ENCODE measurements at regions not wholly inside any gene's neighbourhood (a gene's known extent, or its start where the extent isn't known, plus 50 kb on each side); places are given as distances from the start of the nearest gene placed in this dataset.

GRCh38 chr4:32876546-32876945 lies 2156.4 kb downstream of the PCDH7 start:
- Histone ChIP-seq H3K4me1 (ENCODE audit: control insufficient read depth in 1 of 2, insufficient read depth in 2 of 2, low read length in 2 of 2) (no peaks in the 10 kb centered on the region), H3K9ac (ENCODE audit: insufficient read depth, low read length, poor library complexity, severe bottlenecking) (no peak overlapping the region), H2AFZ (ENCODE audit: insufficient read depth, low read depth, low read length, poor library complexity, severe bottlenecking) (no peak overlapping the region), H3K36me3 (replicated peaks in 1 of 2; ENCODE audit: control insufficient read depth in 1 of 2, insufficient read depth in 2 of 2, low read length in 2 of 2) (no peaks in the 10 kb centered on the region), H3K79me2 (ENCODE audit: insufficient read depth, low read length) (no peaks in the 10 kb centered on the region), H3K4me2 (replicated peaks; ENCODE audit: extremely low read depth, low read length, poor library complexity, severe bottlenecking) (no peak overlapping the region), H3K4me3 (replicated peaks in 1 of 3; ENCODE audit: low read depth in 2 of 3, low read length in 3 of 3) (no peak overlapping the region), H3K27ac (ENCODE audit: low read depth in 1 of 2, low read length in 2 of 2) (no peak overlapping the region), H4K20me1 (ENCODE audit: insufficient read depth, low read length) (no peaks in the 10 kb centered on the region), H3K27me3 (ENCODE audit: control insufficient read depth in 2 of 2, insufficient read depth in 2 of 2, low read length in 2 of 2) (no peaks in the 10 kb centered on the region), H3K9me3 (replicated peaks in 1 of 2; ENCODE audit: control insufficient read depth in 1 of 2, insufficient read depth in 1 of 2, low read length in 2 of 2) (no peaks in the 10 kb centered on the region)
- no peaks in the 10 kb centered on the region for H3K36me3 Mint-ChIP-seq
- H3K4me1 Mint-ChIP-seq: no peaks in the 10 kb centered on the region
- 60% methylated on average over 1 of the region's 5 CpGs for WGBS (ENCODE audit: insufficient coverage)
- no peak overlapping the region for H3K4me3 Mint-ChIP-seq
- no peaks in the 10 kb centered on the region for H3K27me3 Mint-ChIP-seq (ENCODE audit: low read depth in 3 of 3)
- no peak for TF ChIP-seq CTCF (IDR thresholded peaks at IDR 0.05)
- intact Hi-C loops (cut with micrococcal nuclease): no loop called here
- DNase-seq: no peak
- H3K27ac Mint-ChIP-seq: no peak overlapping the region
- peaks cover 0 to 8% (median 1%) of the 10 kb centered on the region in 7 donors for H3K9me3 Mint-ChIP-seq

GRCh38 chr4:32879913-32880312 lies 2159.7 kb downstream of the PCDH7 start:
- intact Hi-C loops (cut with micrococcal nuclease): no loop called here
- H3K4me1 Mint-ChIP-seq: no peaks in the 10 kb centered on the region
- no peak overlapping the region for H3K9ac ChIP-seq (ENCODE audit: insufficient read depth, low read length, poor library complexity, severe bottlenecking)
- H3K9me3 ChIP-seq (replicated peaks in 1 of 2; ENCODE audit: control insufficient read depth in 1 of 2, insufficient read depth in 1 of 2, low read length in 2 of 2): no peaks in the 10 kb centered on the region
- no peak overlapping the region for H3K27ac Mint-ChIP-seq
- WGBS (ENCODE audit: insufficient coverage): no CpG with 5 or more reads among the region's 1 CpG
- H3K36me3 Mint-ChIP-seq: no peaks in the 10 kb centered on the region
- no peak for DNase-seq
- no peak overlapping the region for H3K4me3 ChIP-seq (replicated peaks in 1 of 3; ENCODE audit: low read depth in 2 of 3, low read length in 3 of 3)
- H3K4me3 Mint-ChIP-seq: no peak overlapping the region
- H3K27me3 Mint-ChIP-seq (ENCODE audit: low read depth in 3 of 3): no peaks in the 10 kb centered on the region
- H3K9me3 Mint-ChIP-seq: peaks cover 0 to 3% (median 0%) of the 10 kb centered on the region in 7 donors
- H3K79me2 ChIP-seq (ENCODE audit: insufficient read depth, low read length): no peaks in the 10 kb centered on the region
- no peaks in the 10 kb centered on the region for H3K27me3 ChIP-seq (ENCODE audit: control insufficient read depth in 2 of 2, insufficient read depth in 2 of 2, low read length in 2 of 2)
- no peak for TF ChIP-seq CTCF (IDR thresholded peaks at IDR 0.05)
- H3K4me1 ChIP-seq (ENCODE audit: control insufficient read depth in 1 of 2, insufficient read depth in 2 of 2, low read length in 2 of 2): no peaks in the 10 kb centered on the region
- no peaks in the 10 kb centered on the region for H3K36me3 ChIP-seq (replicated peaks in 1 of 2; ENCODE audit: control insufficient read depth in 1 of 2, insufficient read depth in 2 of 2, low read length in 2 of 2)
- H3K4me2 ChIP-seq (replicated peaks; ENCODE audit: extremely low read depth, low read length, poor library complexity, severe bottlenecking): no peak overlapping the region
- no peak overlapping the region for H2AFZ ChIP-seq (ENCODE audit: insufficient read depth, low read depth, low read length, poor library complexity, severe bottlenecking)
- no peak overlapping the region for H3K27ac ChIP-seq (ENCODE audit: low read depth in 1 of 2, low read length in 2 of 2)
- H4K20me1 ChIP-seq (ENCODE audit: insufficient read depth, low read length): no peaks in the 10 kb centered on the region
